ENCODE measurements at regions not wholly inside any gene's neighbourhood (a gene's known extent, or its start where the extent isn't known, plus 50 kb on each side); places are given as distances from the start of the nearest gene placed in this dataset.

DNA sequence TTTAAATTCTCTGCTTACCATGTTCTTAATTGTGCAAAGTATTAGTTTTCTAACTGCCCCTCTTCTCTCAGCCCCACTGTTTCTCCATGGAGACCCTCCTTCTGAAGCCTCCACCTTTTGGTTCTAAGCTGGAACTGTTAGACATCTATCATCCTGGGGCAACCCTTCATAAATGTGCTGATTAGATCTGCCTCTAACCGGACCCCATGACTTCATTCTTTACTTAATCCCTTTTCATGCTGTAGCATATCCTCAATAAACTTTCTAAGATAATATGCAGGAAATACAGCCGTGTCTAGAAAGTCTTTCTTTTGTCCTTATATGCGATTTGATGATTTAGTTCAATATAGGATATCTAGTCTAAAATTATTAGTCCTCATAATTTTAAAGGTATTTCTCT, 1020.1 kb downstream of the ADGRL2 start:
- no peak overlapping the region for H3K4me2 ChIP-seq (ENCODE audit: low read length)
- H3K4me3 ChIP-seq (ENCODE audit: low read length): no peak overlapping the region
- no peaks in the 10 kb centered on the region; the same call in 1 of the 2 replicates for H3K9me3 ChIP-seq (ENCODE audit: control insufficient read depth, insufficient read depth, low read length)
- no peaks in the 10 kb centered on the region for H3K36me3 ChIP-seq (ENCODE audit: control insufficient read depth, low read length)
- H3K27ac ChIP-seq (ENCODE audit: low read depth, low read length): no peak overlapping the region
- H3F3A ChIP-seq (ENCODE audit: control insufficient read depth, insufficient read depth): no peaks in the 10 kb centered on the region
- TF ChIP-seq EZH2phosphoT487 (IDR thresholded peaks at IDR 0.05; ENCODE audit: borderline replicate concordance, low read length): no peak
- TF ChIP-seq, protein P1, sequence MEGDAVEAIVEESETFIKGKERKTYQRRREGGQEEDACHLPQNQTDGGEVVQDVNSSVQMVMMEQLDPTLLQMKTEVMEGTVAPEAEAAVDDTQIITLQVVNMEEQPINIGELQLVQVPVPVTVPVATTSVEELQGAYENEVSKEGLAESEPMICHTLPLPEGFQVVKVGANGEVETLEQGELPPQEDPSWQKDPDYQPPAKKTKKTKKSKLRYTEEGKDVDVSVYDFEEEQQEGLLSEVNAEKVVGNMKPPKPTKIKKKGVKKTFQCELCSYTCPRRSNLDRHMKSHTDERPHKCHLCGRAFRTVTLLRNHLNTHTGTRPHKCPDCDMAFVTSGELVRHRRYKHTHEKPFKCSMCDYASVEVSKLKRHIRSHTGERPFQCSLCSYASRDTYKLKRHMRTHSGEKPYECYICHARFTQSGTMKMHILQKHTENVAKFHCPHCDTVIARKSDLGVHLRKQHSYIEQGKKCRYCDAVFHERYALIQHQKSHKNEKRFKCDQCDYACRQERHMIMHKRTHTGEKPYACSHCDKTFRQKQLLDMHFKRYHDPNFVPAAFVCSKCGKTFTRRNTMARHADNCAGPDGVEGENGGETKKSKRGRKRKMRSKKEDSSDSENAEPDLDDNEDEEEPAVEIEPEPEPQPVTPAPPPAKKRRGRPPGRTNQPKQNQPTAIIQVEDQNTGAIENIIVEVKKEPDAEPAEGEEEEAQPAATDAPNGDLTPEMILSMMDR (IDR thresholded peaks at IDR 0.05; ENCODE audit: low read depth, low read length, poor library complexity, severe bottlenecking): no peak
- no peaks in the 10 kb centered on the region for H3K4me1 ChIP-seq (ENCODE audit: control insufficient read depth, low read length)
- no peaks in the 10 kb centered on the region for H3K9me2 ChIP-seq (replicated peaks; ENCODE audit: control insufficient read depth, low read length)
- H4K20me1 ChIP-seq (ENCODE audit: control insufficient read depth, insufficient read depth, low read depth, low read length): no peaks in the 10 kb centered on the region
- H3K27me3 ChIP-seq (ENCODE audit: control insufficient read depth, low read length): no peaks in the 10 kb centered on the region
- H3K79me2 ChIP-seq (ENCODE audit: control insufficient read depth, low read length): no peaks in the 10 kb centered on the region

GRCh38 chr1:82819234-82819633, 1018.5 kb downstream of the ADGRL2 start:
- Histone ChIP-seq H3K9me3 (ENCODE audit: control insufficient read depth, insufficient read depth, low read length) (no peaks in the 10 kb centered on the region; the same call in 1 of the 2 replicates), H3K36me3 (ENCODE audit: control insufficient read depth, low read length) (no peaks in the 10 kb centered on the region), H3K79me2 (ENCODE audit: control insufficient read depth, low read length) (no peaks in the 10 kb centered on the region), H3K27me3 (ENCODE audit: control insufficient read depth, low read length) (no peaks in the 10 kb centered on the region), H4K20me1 (ENCODE audit: control insufficient read depth, insufficient read depth, low read depth, low read length) (no peaks in the 10 kb centered on the region), H3K27ac (ENCODE audit: low read depth, low read length) (no peak overlapping the region), H3K4me2 (ENCODE audit: low read length) (no peak overlapping the region), H3K9me2 (replicated peaks; ENCODE audit: control insufficient read depth, low read length) (no peaks in the 10 kb centered on the region), H3K4me1 (ENCODE audit: control insufficient read depth, low read length) (no peaks in the 10 kb centered on the region), H3K4me3 (ENCODE audit: low read length) (no peak overlapping the region), H3F3A (ENCODE audit: control insufficient read depth, insufficient read depth) (no peaks in the 10 kb centered on the region)
- no peak for TF ChIP-seq EZH2phosphoT487 (IDR thresholded peaks at IDR 0.05; ENCODE audit: borderline replicate concordance, low read length)
- TF ChIP-seq, protein P1 (IDR thresholded peaks at IDR 0.05; ENCODE audit: low read depth, low read length, poor library complexity, severe bottlenecking): no peak

- no peaks in the 10 kb centered on the region for H4K20me1 ChIP-seq (ENCODE audit: control insufficient read depth, insufficient read depth, low read depth, low read length)
- H3F3A ChIP-seq (ENCODE audit: control insufficient read depth, insufficient read depth): no peaks in the 10 kb centered on the region
- H3K27me3 ChIP-seq (ENCODE audit: control insufficient read depth, low read length): no peaks in the 10 kb centered on the region
- H3K9me3 ChIP-seq (ENCODE audit: control insufficient read depth, insufficient read depth, low read length): no peaks in the 10 kb centered on the region; the same call in 1 of the 2 replicates
- TF ChIP-seq, protein P1 (IDR thresholded peaks at IDR 0.05; ENCODE audit: low read depth, low read length, poor library complexity, severe bottlenecking): no peak
- TF ChIP-seq EZH2phosphoT487 (IDR thresholded peaks at IDR 0.05; ENCODE audit: borderline replicate concordance, low read length): no peak
- no peaks in the 10 kb centered on the region for H3K79me2 ChIP-seq (ENCODE audit: control insufficient read depth, low read length)
- H3K36me3 ChIP-seq (ENCODE audit: control insufficient read depth, low read length): no peaks in the 10 kb centered on the region
- H3K9me2 ChIP-seq (replicated peaks; ENCODE audit: control insufficient read depth, low read length): no peaks in the 10 kb centered on the region
- H3K4me1 ChIP-seq (ENCODE audit: control insufficient read depth, low read length): no peaks in the 10 kb centered on the region
- H3K4me2 ChIP-seq (ENCODE audit: low read length): no peak overlapping the region
- H3K4me3 ChIP-seq (ENCODE audit: low read length): no peak overlapping the region
- no peak overlapping the region for H3K27ac ChIP-seq (ENCODE audit: low read depth, low read length)
Measured at GRCh38 chr1:82818586-82818985, 1017.9 kb downstream of the ADGRL2 start.
